ENCODE measurements at regions not wholly inside any gene's neighbourhood (a gene's known extent, or its start where the extent isn't known, plus 50 kb on each side); places are given as distances from the start of the nearest gene placed in this dataset.

DNA sequence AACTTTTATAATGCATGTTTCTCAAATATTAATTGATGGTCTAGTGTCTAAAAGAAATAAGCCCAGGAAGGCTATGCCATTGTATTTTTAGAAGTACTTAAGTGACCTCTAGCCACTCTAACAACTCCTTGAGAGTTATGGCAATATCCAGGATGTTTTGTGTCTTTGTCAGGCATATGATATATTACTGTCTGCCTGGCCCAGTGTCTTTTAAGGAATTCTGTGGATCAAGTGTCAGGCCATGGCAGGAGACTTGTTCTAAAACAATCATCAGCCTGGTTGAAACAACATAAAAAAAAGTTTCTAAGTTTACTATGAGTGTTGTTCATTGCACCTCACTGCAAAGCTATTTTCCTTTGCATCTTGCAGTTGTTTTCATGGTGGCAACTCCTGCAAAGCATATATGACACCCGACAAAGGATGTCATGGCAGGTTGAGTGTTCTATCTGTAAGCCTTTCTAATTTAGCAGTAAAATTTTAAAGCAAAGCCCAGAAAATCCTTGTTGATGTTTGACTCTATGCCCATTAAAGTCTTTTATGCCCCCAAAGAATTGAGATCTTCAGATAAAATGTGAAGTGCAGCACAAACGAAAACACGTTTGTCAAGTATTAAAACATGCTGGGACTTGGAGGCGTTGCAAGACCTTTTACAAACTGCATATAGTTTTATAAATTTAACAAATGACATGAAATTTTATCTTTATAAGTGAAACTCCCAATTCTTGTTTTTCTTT, 89.5 kb upstream of the SLC38A2 start:
- Histone ChIP-seq H3K27ac (ENCODE audit: low read length) (no peak overlapping the region), H3K4me1 (ENCODE audit: control insufficient read depth, insufficient read depth, low read length) (no peaks in the 10 kb centered on the region), H3K36me3 (ENCODE audit: control insufficient read depth, insufficient read depth, low read length) (no peaks in the 10 kb centered on the region), H3K9me3 (ENCODE audit: control insufficient read depth, insufficient read depth, low read length) (no peaks in the 10 kb centered on the region), H3K27me3 (ENCODE audit: control insufficient read depth, insufficient read depth, low read length) (no peaks in the 10 kb centered on the region), H3K4me3 (ENCODE audit: low read length) (no peak overlapping the region)
- no CpG with 5 or more reads among the region's 4 CpGs for WGBS (ENCODE audit: insufficient coverage, insufficient read length)
- DNase-seq (ENCODE audit: low read depth, low spot score) = no peak

- Histone ChIP-seq H3K36me3 (ENCODE audit: control insufficient read depth, insufficient read depth, low read length) (no peaks in the 10 kb centered on the region), H3K27ac (ENCODE audit: low read length) (no peak overlapping the region), H3K4me3 (ENCODE audit: low read length) (no peak overlapping the region), H3K9me3 (ENCODE audit: control insufficient read depth, insufficient read depth, low read length) (no peaks in the 10 kb centered on the region), H3K27me3 (ENCODE audit: control insufficient read depth, insufficient read depth, low read length) (no peaks in the 10 kb centered on the region), H3K4me1 (ENCODE audit: control insufficient read depth, insufficient read depth, low read length) (no peaks in the 10 kb centered on the region)
- no CpG with 5 or more reads among the region's 5 CpGs for WGBS (ENCODE audit: insufficient coverage, insufficient read length)
- no peak for DNase-seq (ENCODE audit: low read depth, low spot score)
Measured at GRCh38 chr12:46461459-46461858, 88.9 kb upstream of the SLC38A2 start.

DNA sequence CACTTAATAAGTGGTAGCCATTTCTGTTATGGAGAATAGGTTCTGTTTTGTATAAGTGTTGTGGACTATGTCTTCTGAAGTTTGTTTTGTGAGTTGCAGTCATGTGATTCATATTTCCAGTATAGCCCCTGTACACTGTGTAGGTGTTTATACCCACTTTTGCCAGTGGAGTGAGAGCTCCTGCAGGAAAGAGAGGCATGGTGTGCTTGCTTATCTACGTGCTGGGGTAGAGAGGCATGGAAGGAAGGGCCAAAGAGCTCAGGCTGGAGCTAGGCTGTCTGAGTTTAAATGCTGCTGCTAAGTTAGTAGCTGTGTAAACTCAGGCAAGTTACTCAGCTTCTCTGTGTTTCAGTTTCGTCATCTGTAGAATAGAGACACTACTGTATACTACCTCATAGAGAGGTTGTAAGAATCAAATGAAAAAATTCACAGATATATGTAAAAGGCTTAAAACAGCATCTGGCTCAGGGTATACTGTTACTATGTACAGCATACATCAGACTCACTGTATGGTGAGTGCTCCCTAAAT, 88.2 kb upstream of the SLC38A2 start:
- H3K36me3 ChIP-seq (ENCODE audit: control insufficient read depth, insufficient read depth, low read length) = no peaks in the 10 kb centered on the region
- no peaks in the 10 kb centered on the region for H3K27me3 ChIP-seq (ENCODE audit: control insufficient read depth, insufficient read depth, low read length)
- DNase-seq (ENCODE audit: low read depth, low spot score) = no peak
- H3K4me1 ChIP-seq (ENCODE audit: control insufficient read depth, insufficient read depth, low read length) = no peaks in the 10 kb centered on the region
- H3K9me3 ChIP-seq (ENCODE audit: control insufficient read depth, insufficient read depth, low read length) = no peaks in the 10 kb centered on the region
- H3K27ac ChIP-seq (ENCODE audit: low read length) = no peak overlapping the region
- no peak overlapping the region for H3K4me3 ChIP-seq (ENCODE audit: low read length)
- no CpG with 5 or more reads among the region's 2 CpGs for WGBS (ENCODE audit: insufficient coverage, insufficient read length)

DNA sequence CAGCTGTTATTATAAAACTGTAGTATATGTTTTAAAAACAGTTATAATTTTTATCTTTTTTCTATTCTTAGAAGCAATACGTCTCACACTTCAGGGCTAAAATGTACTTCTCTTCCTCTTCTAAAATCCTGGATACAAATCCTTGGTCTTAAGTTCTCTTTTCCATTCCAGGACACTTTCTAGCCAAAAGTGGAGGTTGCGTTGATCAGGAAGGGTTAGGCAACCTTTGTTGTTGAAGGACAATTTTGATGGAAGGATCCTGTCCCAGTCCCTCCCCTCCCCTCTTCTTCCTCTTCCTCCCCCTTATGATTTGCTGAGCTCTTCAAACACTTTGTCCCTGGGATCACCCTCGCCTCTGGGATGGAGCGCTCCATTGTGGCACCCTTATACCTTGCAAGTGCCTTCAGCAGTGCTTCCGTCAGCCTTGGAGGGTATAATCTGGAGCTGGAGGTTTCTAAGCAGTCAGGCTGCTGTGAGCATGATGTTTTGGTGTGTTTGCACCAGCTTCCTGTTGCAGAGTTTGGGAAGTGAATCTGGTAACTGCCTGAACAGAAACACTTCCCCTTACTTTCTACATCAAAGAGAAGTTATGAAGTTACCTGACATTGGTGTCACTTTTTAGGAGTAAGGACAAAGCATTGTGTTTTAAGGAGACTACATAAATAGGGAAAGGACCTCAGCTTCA, 87.4 kb upstream of the SLC38A2 start:
- no peak overlapping the region for H3K27ac ChIP-seq (ENCODE audit: low read length)

DNA sequence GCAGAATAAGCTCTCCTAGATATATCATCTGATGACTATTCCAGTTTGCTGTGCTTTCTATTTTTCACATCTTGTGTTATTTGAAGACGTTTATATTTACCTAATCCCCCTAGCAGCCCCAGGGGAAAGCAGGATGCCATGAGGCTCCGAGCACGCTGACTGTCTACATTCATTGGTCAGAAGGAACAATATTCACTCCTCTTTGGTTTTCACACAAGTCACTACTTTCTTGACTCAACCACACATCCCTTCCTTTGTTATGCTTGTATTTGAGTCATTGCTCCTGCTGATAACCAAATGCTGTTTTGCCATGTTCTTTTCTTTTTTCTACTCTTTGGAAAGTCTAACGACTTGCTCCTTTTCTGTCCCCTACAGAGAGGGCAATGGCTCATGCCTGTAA, 86.5 kb upstream of the SLC38A2 start:
- Histone ChIP-seq H3K4me1 (ENCODE audit: control insufficient read depth, insufficient read depth, low read length) (no peaks in the 10 kb centered on the region), H3K36me3 (ENCODE audit: control insufficient read depth, insufficient read depth, low read length) (no peaks in the 10 kb centered on the region), H3K27me3 (ENCODE audit: control insufficient read depth, insufficient read depth, low read length) (no peaks in the 10 kb centered on the region), H3K9me3 (ENCODE audit: control insufficient read depth, insufficient read depth, low read length) (no peaks in the 10 kb centered on the region), H3K4me3 (ENCODE audit: low read length) (no peak overlapping the region), H3K27ac (ENCODE audit: low read length) (no peak overlapping the region)
- peak; percentile 13 for DNase-seq (ENCODE audit: low read depth, low spot score)
- no CpG with 5 or more reads among the region's 4 CpGs for WGBS (ENCODE audit: insufficient coverage, insufficient read length)

More for the DNA sequence above, 87.4 kb upstream of the SLC38A2 start:
- no peaks in the 10 kb centered on the region for H3K36me3 ChIP-seq (ENCODE audit: control insufficient read depth, insufficient read depth, low read length)
- H3K27me3 ChIP-seq (ENCODE audit: control insufficient read depth, insufficient read depth, low read length) = no peaks in the 10 kb centered on the region
- DNase-seq (ENCODE audit: low read depth, low spot score) = no peak
- no CpG with 5 or more reads among the region's 5 CpGs for WGBS (ENCODE audit: insufficient coverage, insufficient read length)
- H3K4me3 ChIP-seq (ENCODE audit: low read length) = no peak overlapping the region
- H3K4me1 ChIP-seq (ENCODE audit: control insufficient read depth, insufficient read depth, low read length) = no peaks in the 10 kb centered on the region
- H3K9me3 ChIP-seq (ENCODE audit: control insufficient read depth, insufficient read depth, low read length) = no peaks in the 10 kb centered on the region

DNA sequence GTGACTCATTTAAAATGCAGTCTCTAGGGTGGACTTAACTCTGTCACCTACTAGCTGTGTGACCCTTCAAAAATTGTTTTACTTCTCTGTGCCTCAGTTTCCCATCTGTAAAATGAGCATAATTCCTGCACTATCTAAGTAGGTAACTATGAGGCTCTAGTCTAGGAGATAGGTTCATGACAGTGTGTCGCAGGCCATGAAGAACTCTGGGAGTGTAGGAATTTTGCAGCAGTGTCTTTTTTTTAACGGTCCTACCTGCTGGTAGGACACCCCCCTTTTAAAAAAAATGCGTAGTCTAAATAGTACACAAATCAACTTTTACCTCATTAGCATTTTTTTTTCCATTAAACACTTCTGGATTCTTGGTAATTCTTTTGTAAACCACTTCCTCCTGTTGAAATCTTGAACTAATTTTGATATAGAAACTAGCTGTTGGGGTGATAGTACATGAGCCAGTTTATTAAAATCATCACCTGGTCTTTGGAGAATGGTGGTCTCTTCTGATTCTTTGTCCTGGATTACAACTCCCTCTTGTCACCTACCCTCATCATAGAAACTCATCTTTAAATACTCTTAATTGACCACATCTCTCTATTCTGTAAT, 86.0 kb upstream of the SLC38A2 start:
- WGBS (ENCODE audit: insufficient coverage, insufficient read length) = no CpG with 5 or more reads among the region's 3 CpGs

DNA sequence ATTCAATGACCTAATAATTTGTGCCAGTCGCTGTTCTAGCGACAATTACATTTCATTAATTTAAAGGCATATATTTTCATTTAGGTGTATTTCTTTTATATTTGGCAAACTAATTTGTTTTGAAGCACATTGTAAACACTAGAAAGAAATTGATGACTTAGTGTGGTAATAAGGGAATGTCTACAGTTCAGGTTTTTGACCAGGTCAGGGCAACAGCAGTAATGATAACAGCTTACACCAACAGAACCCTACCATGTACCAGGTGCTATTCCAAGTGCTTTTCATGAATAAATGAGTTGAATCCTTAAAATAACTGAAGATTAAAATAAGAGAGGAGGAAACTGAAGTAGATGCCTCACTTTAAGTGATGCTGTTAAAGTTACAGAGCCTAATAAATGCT, 85.4 kb upstream of the SLC38A2 start:
- Histone ChIP-seq H3K27ac (ENCODE audit: low read length) (no peak overlapping the region), H3K27me3 (ENCODE audit: control insufficient read depth, insufficient read depth, low read length) (no peaks in the 10 kb centered on the region), H3K4me1 (ENCODE audit: control insufficient read depth, insufficient read depth, low read length) (no peaks in the 10 kb centered on the region), H3K36me3 (ENCODE audit: control insufficient read depth, insufficient read depth, low read length) (no peaks in the 10 kb centered on the region), H3K9me3 (ENCODE audit: control insufficient read depth, insufficient read depth, low read length) (no peaks in the 10 kb centered on the region), H3K4me3 (ENCODE audit: low read length) (no peak overlapping the region)
- no CpG with 5 or more reads among the region's 2 CpGs for WGBS (ENCODE audit: insufficient coverage, insufficient read length)
- no peak for DNase-seq (ENCODE audit: low read depth, low spot score)

More for the DNA sequence above, 86.0 kb upstream of the SLC38A2 start:
- no peaks in the 10 kb centered on the region for H3K9me3 ChIP-seq (ENCODE audit: control insufficient read depth, insufficient read depth, low read length)
- no peaks in the 10 kb centered on the region for H3K4me1 ChIP-seq (ENCODE audit: control insufficient read depth, insufficient read depth, low read length)
- H3K27me3 ChIP-seq (ENCODE audit: control insufficient read depth, insufficient read depth, low read length) = no peaks in the 10 kb centered on the region
- DNase-seq (ENCODE audit: low read depth, low spot score) = no peak
- no peak overlapping the region for H3K27ac ChIP-seq (ENCODE audit: low read length)
- no peaks in the 10 kb centered on the region for H3K36me3 ChIP-seq (ENCODE audit: control insufficient read depth, insufficient read depth, low read length)
- no peak overlapping the region for H3K4me3 ChIP-seq (ENCODE audit: low read length)

GRCh38 chr12:46456356-46457334, 84.1 kb upstream of the SLC38A2 start:
- Histone ChIP-seq H3K9me3 (ENCODE audit: control insufficient read depth, insufficient read depth, low read length) (no peaks in the 10 kb centered on the region), H3K36me3 (ENCODE audit: control insufficient read depth, insufficient read depth, low read length) (no peaks in the 10 kb centered on the region), H3K4me1 (ENCODE audit: control insufficient read depth, insufficient read depth, low read length) (no peaks in the 10 kb centered on the region; the same call in 1 of the 2 replicates), H3K4me3 (ENCODE audit: low read length) (no peak overlapping the region), H3K27ac (ENCODE audit: low read length) (no peak overlapping the region), H3K27me3 (ENCODE audit: control insufficient read depth, insufficient read depth, low read length) (no peaks in the 10 kb centered on the region)
- 100% methylated on average over 1 of the region's 5 CpGs for WGBS (ENCODE audit: insufficient coverage, insufficient read length)
- no peak for DNase-seq (ENCODE audit: low read depth, low spot score)

DNA sequence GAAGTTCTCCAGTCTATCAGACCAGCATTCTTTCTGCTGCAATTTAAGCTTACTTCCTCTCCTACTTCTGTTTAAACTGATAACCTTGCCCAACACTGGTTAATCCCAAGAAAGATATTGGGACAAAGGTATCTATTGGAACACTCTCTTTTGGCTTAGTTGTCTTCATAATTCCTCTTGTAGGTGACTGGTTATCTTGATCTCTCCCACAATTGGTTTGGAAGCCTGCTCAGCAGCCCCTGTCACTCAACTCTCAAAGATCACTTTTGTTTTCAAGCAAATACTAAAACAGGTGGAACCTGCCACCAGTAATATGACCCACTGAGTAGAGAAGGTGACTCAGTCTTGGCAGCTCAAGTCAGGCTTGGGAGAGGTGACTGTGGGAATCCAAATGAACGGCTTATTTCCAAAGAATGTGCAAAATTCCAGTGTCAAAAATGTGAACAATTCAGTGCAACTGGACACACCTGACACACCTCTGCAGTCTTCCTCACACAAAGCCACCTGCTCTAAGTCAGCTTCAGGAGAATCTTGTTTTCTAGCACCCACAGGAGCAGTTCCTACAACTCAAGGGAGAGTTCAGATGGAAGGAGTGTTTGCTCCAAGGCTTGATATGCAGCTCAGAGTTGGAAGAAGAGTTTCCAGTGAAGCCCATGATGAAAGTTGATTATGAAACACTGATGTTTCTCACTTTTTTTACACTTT, 83.2 kb upstream of the SLC38A2 start:
- WGBS (ENCODE audit: insufficient coverage, insufficient read length) = no CpG with 5 or more reads among the region's 1 CpG
- H3K4me3 ChIP-seq (ENCODE audit: low read length) = no peak overlapping the region
- no peak overlapping the region for H3K27ac ChIP-seq (ENCODE audit: low read length)
- no peak for DNase-seq (ENCODE audit: low read depth, low spot score)
- H3K4me1 ChIP-seq (ENCODE audit: control insufficient read depth, insufficient read depth, low read length) = no peaks in the 10 kb centered on the region; the same call in 1 of the 2 replicates
- no peaks in the 10 kb centered on the region for H3K36me3 ChIP-seq (ENCODE audit: control insufficient read depth, insufficient read depth, low read length)
- no peaks in the 10 kb centered on the region for H3K9me3 ChIP-seq (ENCODE audit: control insufficient read depth, insufficient read depth, low read length)
- H3K27me3 ChIP-seq (ENCODE audit: control insufficient read depth, insufficient read depth, low read length) = no peaks in the 10 kb centered on the region

All from iPS DF 6.9 (cell line).